GM21737 (cell line): ENCODE measurements at regions not wholly inside any gene's neighbourhood (a gene's known extent, or its start where the extent isn't known, plus 50 kb on each side); places are given as distances from the start of the nearest gene placed in this dataset.

Experiments used
- ATAC-seq: cut with Tn5 transposase; IDR thresholded peaks from one replicate; pipeline ENCODE4 v1.9.1; 2021; ENCODE audit warnings: mild to moderate bottlenecking, moderate library complexity; ENCODE audit not compliant: unreplicated experiment

DNA sequence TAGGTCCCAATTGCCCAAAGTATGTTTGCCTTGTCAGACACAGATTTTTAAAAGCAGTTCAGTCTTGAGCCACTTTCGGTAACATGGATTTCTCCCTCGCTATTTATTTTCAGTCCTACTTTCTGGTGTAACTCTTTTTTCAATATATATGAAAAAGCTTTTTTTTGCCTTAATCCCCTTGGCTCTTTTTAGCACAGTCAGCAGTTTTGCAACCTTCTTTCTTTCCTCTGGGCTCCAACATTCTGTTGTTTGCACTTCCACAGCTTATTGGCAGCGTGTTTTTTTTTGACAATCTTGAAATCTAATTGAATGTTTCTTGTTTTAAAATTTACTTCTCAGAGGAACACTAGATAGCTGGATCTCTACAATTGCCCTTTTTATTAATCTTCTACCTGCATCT lies 429.3 kb upstream of the NBEA start:
- no peak for ATAC-seq

DNA sequence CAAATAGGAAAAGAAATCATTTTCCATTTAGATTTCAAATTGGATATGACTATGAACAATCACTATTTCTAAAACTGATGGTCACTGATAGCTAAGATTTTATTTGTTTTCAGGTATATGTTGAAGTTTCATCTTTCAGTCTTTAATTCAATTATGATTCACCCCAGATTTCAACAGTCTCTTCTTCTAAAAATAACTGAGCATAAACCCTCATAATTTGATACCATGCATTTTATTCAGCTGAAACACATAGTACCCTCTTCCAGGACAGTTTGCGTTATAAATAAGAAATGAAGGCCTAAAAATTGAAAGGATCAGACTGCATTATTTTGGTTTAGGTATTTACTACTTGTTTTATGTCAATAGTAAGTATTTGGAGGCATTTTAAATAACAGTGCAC lies 428.5 kb upstream of the NBEA start:
- ATAC-seq, result no peak

DNA sequence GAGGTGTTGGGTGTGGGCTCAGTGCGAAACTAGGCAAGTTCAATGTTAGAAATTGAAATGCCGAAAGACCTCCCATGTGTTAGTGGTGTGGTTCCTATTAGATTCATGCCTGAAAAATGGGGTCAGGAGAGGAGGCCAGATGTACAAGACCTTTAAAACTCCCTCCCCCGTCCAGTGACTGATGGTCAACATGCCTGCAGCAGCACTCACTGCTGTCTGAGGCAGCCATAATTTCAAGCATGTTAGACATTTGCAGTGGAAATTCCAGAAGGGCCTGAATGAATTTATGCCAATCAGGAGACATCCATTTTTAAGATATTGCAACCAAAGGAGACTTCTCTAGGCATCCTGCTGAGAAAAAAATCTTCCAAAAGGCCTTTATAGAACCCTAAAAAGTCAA lies 426.9 kb upstream of the NBEA start:
- ATAC-seq, result no peak

DNA sequence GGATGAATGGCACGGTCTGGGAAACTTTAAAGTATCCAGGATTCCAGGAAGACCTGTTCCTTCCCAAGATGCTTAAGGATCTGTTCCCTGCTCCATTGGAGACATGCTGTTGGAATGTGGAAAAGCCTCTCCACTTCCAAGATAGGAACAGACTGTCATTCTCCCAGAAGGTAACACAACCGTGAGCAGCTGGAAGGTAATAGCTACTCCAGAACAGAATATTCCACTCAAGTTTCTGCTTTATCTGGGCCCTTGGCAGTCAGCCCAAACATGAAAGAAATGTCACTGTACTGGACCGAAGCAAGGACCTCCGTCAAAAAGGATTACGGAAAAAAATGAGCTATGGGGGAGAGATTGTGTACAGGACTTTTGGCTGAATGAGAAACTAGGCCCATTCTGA lies 420.9 kb upstream of the NBEA start:
- no peak for ATAC-seq

DNA sequence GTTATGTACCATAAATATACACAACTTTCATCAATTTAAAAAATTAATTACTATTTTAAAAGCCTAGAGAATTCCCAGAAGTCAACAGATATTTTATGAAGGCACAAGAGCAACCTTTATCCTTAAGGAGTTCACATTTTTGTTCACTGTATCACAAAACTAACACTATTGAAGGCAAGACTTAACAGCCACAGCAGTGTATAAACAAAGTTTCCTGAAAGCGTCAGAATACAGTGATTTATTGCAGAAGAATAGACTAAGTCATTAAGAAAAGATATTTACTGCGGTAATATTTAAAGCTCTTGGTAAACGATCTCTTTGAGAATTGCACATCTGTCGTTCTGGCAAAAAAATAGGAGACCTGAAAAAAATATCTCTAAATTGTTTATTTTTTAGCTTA lies 419.3 kb upstream of the NBEA start:
- ATAC-seq, result no peak

DNA sequence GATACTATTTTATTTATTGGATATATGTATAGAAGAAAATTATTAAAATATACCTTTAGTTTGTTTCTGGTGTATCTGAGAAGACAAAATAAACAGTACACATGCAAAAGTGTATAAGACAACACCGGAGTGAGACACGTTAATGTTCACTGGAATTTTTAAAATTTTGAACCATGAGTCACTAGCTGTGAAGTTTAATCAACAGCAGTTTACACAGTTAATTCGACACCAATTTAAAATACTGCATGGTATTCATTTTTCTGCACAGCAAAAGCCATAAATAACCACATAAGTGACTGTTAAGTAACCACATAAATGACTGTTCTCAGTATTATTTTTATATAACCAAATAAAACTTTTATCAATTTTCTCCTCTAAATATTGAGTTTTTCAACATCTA lies 418.7 kb upstream of the NBEA start:
- ATAC-seq, result no peak

DNA sequence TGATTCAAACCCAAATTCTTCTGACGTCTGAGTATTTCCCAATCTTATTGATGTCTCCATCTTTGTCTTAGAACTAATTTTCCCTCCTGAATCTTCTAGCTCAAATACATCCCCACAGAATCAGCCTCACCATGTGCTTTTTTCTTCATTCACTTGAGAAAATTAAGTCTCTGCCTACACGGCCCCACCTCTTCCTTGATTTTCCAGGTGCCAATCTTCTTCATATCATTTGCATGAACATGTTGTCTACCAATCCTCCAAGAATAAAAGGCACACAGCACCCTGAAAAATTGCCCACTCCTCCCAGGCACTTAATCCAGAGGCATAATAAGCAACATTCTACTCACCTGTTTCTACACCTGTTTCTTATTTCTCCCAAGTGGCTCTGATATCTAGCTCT lies 408.1 kb upstream of the NBEA start:
- ATAC-seq, result no peak

DNA sequence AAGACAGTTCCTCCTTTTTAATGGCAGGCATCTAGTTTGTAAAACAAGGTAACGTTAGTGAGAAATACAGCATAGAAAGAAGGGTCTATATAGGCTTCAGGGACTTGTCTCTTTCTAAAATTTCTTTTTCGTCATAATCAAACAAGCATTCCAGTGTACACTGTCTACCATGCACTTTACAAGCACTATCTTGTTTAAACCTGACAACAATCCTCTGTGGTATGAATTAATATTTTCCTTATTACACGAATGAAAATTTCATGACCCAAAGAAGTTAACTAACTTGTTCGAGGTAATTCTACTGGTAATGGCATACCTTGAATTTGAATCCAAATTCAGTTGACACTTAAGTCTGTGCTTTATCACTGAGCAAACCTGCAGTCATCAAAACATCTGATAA lies 399.7 kb upstream of the NBEA start:
- ATAC-seq, result no peak

DNA sequence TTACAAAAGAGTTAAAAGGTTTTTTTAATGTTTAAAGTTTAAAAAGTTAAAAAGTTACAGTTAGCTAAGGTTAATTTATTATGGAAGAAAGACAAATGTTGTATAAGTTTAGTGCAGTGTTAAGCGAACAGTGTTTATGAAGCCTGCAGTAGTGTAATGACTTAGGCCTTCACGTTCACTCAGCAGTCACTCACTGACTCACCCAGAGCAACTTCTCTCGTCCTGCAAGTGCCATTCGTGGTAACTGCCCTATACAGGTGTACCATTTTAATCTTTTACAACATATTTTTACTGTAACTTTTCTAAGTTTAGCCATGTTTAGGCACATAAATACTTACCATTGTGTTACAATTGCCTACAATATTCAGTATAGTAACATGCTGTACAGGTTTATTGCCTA lies 398.2 kb upstream of the NBEA start:
- no peak for ATAC-seq

DNA sequence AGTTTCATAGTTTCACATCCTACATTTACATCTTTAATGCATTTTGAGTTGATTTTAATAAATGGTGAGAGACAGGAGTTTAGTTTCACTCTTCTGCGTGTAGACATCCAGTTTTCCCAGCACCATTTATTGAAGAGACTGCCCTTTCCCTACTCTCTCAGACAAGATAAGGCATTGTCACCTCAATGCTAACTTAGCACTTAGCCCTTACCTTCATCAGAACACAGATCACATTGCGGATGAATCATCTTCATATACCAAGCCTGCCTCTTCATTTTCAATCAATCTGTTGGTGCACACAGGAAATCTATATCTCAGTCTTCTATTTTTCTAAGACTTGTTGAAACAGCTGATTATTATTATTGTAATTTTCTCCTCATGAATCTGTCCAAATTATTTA lies 396.6 kb upstream of the NBEA start:
- ATAC-seq, result no peak

DNA sequence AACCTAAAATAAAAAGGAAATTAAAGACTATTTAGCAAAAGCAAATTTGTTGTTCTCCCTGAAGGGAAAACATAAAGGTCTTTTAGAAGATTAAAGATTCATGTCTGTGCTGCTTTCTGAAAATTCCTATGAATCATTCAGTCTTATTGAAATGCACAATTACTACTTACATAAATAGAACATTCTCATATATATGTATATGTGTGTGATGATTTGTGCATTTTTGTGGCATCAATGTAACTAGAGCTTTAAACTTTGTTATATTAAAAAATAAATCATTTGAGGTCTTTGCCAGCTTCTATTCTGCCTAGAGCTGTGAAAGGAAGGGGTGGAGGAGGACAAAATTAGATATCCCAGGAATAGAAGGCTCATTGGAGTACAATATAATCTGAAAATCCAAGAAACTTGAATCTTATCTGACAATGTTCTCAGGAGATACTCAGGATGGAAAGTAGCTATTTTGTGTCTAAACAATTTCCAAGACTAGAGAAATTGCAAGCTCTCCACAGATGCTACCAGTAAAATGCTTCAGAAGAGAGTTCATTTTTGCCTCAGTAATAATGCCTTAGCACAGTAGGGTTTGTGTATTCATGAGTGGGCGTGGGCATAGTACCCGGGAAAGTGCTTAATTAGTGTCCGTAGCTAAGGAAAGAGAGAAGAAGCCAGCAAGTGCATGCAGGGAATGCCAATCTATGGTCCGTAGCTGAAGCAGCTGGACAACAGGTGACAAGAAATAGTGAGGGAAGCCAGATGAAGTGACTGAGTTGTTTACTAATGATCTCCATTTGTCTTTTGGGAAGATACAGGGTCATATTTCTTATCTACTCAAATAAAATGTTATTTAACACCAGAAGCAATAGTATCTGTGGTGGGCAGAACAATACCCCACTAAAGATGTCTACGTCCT lies 395.5 kb upstream of the NBEA start:
- ATAC-seq, result no peak

DNA sequence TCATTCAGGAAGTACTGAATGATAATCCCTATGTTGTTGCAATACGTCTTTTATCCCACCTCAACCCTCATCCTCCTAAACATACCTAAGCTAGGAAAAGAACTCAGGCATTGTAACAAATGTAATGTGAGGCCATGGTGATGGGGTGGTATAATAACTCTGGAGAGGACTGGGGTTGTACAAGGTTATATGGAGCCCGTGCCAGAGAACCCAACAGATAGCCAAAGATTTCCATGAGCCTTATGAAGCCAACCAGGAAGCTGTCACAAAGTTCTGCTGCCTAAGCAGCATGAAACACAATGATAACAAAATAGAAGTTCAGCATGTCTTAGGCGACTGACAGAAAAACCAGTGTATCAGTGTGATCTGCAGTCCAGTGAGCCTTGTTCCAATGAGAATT lies 394.1 kb upstream of the NBEA start:
- ATAC-seq, result no peak

DNA sequence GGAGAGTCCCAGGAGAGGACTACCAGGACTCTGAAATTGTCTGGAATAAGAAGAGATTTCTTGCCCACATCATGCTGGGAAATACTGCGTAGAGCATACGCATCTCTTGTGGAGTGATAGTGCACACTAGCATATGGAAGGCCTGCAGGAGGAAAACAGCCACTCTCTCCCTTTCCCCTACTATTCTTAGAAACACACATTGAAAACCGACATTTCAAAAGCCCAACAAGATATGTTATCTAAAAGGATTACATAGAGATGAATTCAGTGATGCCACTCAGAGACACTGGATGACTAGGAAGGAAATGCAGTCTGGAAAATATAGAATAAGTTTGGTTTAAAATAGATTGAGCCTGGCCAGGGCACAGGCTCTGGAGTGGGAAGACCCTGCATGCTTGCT lies 388.7 kb upstream of the NBEA start:
- no peak for ATAC-seq

DNA sequence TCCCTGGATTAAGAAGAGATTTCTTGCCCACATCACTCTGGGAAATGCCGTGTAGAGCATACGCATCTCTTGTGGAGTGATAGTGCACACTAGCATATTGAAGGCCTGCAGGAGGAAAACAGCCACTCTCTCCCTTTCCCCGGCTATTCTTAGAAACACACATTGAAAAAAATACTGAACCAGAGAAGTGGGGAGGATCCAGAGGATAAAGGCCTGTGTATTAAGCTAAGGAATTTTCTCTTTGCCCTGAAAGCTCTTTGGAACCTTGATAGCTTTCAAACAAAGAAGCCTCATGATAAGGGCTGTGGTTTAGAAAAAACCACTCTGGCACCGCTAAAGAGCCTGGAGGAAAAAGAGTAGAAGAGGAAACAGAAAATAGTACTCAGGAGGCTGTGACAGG lies 386.1 kb upstream of the NBEA start:
- ATAC-seq, result no peak

DNA sequence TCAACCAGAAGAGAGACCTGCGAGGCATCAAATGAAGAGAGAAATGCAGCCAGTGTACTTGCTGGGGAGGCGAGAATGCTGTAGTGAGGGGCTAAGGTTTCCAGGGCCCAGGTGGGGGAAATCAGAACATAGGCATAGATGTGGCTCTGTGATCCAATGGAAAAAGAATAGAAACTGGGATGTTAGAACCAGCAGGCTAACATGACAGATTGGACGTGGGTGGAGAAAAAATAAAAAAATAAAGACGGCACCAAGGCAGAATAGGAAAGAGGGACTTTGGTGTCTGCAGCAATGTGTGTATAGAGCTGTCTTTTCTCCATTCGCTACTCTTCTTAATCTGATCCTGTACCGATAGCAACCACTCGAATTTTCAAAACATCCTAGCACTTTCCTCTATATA lies 381.0 kb upstream of the NBEA start:
- no peak for ATAC-seq

DNA sequence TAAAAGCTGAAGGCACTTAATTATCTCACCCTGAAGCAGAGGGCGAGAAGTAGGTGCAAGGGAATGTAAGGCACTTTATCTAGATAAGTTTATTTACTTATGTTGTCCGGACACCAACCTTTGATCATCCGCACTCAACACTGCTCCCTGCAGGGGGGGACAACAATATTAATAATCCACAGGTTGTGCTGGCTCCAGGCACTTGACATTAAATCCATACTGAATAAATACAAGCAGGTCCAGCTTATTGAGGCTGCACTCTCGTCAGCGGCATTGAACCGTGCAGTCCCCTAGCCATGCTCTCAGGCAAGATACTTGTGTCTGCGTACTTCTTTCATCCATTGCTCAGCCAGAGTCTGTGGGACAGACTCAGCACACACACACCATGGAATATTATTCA lies 374.5 kb upstream of the NBEA start:
- no peak for ATAC-seq

DNA sequence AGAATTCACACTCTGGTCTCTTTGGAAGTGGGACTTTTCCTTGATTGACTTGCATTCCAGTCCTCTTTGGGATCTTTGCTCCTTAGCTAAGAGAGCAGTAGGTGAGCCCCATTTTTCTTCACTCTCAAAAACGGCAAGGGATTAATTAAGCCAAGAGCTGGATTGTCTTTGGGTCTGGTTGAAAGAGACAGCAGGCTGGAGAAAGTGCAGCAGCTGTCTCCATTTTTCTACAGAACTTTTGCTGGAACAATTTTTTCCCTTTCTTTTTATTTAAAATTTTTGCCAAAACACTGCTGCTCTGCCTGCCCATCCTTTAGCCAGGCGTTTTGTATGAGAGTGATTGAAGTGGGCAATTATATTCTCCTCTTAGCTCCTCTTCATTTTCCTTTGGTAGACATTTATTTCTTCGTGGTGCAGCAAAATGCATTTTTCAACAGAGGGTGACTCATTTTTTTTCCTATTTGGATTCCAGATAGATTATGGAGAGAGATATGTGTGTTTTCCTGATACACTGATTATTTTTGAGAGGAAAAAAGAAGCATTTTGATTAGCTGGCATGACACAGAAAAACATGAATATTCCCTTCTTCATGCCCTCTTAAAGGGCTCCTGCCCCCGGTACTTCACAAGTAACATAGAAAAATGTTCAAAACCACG lies 371.2 kb upstream of the NBEA start:
- no peak for ATAC-seq

DNA sequence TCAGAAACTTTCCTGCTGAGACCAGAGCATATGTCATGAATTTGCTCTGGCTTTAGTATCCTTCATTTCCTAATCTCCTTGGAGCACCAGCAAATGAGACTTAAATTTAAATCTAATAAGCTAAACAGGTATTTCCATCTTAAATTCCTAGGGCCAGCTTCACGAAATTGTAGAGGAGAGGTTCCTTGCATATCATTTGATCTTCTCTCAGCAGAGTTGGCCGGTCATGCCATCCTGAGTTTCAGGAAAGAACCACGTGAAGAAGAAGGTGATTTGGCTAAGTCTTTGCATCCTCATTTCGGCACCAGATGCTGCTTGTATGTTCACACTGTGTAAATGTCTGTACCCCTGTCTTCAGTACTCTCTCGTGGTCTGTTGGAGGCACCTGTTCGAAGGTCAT lies 370.4 kb upstream of the NBEA start:
- ATAC-seq, result no peak

DNA sequence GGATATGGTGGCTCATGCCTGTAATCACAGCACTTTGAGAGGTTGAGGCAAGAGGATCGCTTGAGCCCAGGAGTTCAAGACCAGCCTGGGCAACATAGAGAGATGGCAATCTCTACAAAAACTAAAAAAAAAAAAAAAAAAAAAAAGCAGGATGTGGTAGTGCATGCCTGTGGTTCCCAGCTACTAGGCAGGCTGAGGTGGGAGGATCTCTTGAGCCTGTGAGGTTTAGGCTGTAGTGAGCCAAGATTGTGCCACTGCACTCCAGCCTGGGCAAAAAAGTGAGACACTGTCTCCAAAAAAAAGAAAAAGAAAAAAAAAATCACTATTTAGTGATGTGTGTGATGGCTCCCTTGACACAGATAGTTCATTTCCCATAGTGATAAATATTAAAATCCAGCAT lies 365.0 kb upstream of the NBEA start:
- no peak for ATAC-seq

DNA sequence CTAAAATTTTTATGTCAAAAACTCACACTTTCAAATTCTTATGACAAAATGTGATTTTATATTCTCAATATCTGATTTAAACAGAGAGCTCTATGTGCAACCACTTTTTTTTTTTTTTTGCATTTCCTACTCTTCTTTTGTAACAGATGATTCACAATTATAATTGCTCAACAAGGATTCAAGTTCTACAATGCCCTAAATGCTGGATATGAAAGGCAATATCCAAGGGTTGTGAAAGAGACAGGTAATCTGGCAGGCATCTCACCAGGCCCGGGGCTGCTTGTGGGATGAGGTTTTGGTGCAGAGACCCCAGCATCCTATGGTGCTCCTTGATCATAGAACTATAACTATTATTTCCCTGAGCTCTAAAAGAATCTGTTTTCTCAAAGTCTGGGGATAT lies 363.6 kb upstream of the NBEA start:
- no peak for ATAC-seq

DNA sequence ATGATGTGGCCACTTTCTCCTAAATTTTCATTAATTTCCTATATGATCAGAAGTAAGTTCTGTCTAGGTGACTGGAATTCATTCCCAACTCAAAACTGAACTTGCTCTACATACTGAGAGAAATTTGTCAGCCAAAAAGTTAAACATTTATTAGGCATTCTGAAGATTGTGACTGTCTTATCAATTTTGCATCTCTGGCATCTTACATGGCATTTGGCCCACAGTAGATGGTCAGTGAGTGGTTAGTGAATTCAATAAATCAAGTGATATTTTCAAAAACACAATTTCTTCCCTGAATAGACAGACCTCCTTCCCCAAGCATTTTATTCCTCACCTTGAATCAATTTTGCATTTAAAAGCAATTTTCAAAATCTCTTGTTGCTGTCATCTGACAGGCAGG lies 363.2 kb upstream of the NBEA start:
- ATAC-seq, result no peak

DNA sequence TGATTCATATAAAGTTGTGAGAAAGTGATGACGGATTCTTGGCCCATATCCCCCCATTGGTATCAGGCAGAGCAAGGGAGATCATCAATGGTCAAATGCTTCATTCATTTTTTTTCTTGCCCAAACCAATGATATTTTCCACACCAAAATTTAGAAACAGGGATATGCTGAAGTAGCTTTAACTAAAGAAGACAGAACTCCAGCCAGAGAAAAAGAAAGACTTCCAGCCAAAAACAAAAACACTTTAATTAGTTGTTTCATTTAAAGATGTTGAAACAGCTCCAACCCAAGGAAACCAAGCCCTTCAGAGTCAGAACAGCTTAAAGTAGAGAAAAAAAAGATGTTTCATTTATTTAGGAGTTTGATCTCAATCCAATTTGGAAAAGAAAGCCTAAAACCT lies 358.9 kb upstream of the NBEA start:
- no peak for ATAC-seq

DNA sequence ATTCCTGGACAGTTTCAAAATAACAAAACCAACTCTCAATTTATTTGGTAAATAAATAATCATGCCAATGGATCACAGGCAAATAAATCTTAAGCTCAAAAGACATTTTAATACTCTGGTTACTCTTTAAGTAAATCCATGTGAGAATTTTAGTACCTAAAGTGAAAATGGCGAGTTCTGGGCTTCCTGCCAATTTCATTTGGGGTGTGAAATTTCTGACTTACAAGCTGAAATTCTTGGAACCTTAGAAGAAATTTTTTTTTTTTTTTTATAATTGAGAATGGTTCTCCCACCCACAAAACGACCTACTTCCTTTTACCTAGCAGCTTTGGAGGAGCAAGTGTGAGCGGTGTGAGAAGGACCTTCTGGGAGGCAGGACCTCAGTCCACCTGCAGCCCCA lies 354.5 kb upstream of the NBEA start:
- no peak for ATAC-seq
